AG04449 (cell line): ENCODE measurements at regions not wholly inside any gene's neighbourhood (a gene's known extent, or its start where the extent isn't known, plus 50 kb on each side); places are given as distances from the start of the nearest gene placed in this dataset.

Experiments used
- CTCF ChIA-PET: fragments of 350-600 bp; formaldehyde crosslinking; extraction: SDS; loops from one replicate; lab custom pipeline; 2021; ENCODE audit warnings: antibody characterized with exemption; lab: Yijun Ruan, JAX
- POLR2A ChIA-PET: fragments of 400-600, 350-600 bp; formaldehyde crosslinking; extraction: SDS; loops from one replicate; lab custom pipeline; 2020; ENCODE audit warnings: antibody characterized with exemption, inconsistent platforms; lab: Yijun Ruan, JAX
- DNase-seq: peaks from one replicate; pipeline ENCODE4 v3.0.0-alpha.2; 2010; ENCODE audit warnings: low read depth, low spot score
- H3K4me3 ChIP-seq: 2 replicates; pipeline ENCODE4 v1.5.1; 2011; ENCODE audit warnings: low read depth, mild to moderate bottlenecking, control low read depth, low read length
- TF ChIP-seq, protein P1 (sequence below): IDR thresholded peaks from one replicate; pipeline ENCODE4 v1.5.1; 2011; ENCODE audit warnings: mild to moderate bottlenecking, moderate library complexity, low read length, control low read depth, inconsistent platforms; ENCODE audit not compliant: insufficient read depth; ENCODE audit errors: missing control alignments

DNA sequence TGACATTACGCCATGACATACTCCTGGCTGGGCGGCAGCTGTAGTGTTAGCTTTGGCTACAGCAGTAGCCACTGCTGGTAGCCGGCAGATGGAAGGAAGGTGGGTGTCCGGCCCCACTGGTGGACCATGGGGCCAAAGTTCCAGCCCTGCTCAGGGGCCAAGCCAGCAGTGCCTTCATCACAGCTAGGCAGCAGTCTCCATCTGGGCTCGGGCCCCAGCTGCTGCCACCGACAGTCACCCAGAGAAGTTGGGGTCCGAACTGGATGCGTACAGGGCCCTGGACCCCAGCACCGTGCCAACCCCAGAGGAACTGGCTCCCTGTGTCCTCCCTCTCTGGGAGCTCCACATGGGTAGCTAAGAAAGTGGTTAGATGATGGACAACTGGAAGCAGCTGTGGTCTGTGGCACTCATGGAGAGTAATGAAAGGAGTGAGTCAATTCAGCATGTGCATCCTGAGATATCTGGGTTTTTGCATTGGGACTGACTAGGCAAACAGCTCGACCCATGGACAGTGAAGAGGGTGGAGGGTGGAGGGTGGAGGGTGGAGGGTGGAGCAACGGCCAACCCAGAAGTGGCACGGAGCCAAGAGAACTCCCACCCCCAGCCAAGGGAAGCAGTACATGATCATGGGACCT, 366.6 kb upstream of the GRIA3 start:
- DNase-seq, result no peak
- TF ChIP-seq, protein P1, sequence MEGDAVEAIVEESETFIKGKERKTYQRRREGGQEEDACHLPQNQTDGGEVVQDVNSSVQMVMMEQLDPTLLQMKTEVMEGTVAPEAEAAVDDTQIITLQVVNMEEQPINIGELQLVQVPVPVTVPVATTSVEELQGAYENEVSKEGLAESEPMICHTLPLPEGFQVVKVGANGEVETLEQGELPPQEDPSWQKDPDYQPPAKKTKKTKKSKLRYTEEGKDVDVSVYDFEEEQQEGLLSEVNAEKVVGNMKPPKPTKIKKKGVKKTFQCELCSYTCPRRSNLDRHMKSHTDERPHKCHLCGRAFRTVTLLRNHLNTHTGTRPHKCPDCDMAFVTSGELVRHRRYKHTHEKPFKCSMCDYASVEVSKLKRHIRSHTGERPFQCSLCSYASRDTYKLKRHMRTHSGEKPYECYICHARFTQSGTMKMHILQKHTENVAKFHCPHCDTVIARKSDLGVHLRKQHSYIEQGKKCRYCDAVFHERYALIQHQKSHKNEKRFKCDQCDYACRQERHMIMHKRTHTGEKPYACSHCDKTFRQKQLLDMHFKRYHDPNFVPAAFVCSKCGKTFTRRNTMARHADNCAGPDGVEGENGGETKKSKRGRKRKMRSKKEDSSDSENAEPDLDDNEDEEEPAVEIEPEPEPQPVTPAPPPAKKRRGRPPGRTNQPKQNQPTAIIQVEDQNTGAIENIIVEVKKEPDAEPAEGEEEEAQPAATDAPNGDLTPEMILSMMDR, result no peak
- H3K4me3 ChIP-seq, result no peak overlapping the region
- ChIA-PET POLR2A (no interaction called here), CTCF (no interaction called here)

DNA sequence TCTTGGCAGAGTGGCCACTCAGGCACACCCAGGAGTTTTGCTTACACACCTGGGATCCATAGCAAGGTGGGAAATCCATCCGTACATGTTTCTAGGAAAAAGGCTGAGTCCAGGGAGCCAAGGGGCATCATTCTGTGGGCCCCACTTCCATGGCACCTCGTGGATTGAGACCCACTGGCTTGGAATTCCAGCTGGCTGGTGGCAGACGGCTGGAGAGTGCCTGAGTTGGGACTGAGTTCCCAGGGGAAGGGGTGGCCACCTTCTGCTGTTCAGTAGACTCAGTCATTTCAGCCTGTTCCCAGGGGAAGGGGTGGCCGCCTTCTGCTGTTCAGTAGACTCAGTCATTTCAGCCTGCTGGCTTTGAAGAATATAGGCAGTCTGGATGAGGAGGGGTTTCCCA, 366.0 kb upstream of the GRIA3 start:
- no peak for DNase-seq
- TF ChIP-seq, protein P1, result no peak
- H3K4me3 ChIP-seq, result no peak overlapping the region
- CTCF ChIA-PET, result no interaction called here
- POLR2A ChIA-PET, result no interaction called here

DNA sequence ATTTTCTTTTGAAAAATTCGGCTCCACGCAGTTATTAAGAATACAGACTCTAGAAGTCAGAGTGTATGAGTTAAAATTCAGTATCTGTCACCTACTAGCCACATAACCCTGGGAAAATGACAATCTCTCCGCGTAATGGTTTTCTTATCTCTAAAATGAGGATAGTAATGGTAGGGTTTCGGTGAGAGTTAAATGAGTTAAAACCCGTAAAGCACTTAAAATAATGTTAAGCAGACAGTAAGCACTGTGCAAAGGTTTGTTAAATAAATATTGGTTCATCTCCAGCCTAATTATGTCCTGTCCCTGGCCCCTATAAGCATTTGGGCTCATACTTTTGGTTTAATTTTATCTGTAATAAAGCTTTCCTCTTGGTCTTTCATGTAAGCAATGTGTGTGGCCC, 350.8 kb upstream of the GRIA3 start:
- TF ChIP-seq, protein P1, result no peak
- CTCF ChIA-PET, result no interaction called here
- POLR2A ChIA-PET, result no interaction called here

DNA sequence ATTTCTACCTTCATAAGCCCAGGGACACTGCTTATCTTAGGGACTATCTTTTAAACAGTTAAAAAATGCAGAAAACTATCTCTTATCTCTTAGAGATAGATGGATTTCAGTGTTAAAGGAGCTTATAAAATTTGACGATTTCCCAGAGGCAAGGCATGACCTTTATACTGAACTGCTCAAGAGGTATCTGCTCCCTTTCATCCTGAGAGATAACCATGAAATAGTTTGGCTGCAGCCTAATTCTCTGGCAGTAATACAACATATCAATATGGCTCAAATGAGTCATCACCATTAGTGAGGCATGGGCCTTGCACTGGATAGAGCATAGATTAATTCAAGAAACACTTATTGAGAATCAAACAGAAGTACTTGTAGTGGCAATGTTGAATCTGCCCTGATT, 348.2 kb upstream of the GRIA3 start:
- TF ChIP-seq, protein P1, result no peak
- CTCF ChIA-PET, result no interaction called here
- H3K4me3 ChIP-seq, result no peak overlapping the region
- POLR2A ChIA-PET, result no interaction called here
- DNase-seq, result no peak

More for the DNA sequence above, 350.8 kb upstream of the GRIA3 start:
- DNase-seq, result no peak
- H3K4me3 ChIP-seq, result no peak overlapping the region

DNA sequence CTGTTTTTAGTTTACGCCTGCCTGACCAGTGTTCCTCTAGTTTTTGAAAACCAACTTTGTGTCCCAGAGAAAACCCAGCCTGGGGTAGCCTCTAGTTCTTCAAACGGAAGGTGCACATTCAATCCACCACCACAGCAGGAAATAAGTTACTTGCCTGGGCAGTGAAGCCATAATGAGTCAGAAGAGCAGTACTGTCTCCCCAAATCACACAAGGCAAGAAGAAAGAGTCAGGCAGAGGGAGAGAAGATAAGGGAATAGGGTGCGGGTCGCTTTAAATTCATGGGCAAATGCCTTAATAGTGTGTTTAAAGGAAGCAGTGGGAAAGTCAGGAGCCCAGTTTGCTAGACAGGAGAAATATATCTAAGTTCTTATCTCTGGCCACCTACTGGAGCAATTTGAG, 333.8 kb upstream of the GRIA3 start:
- CTCF ChIA-PET, result no interaction called here
- DNase-seq, result no peak
- POLR2A ChIA-PET, result no interaction called here
- TF ChIP-seq, protein P1, result no peak
- H3K4me3 ChIP-seq, result no peak overlapping the region

DNA sequence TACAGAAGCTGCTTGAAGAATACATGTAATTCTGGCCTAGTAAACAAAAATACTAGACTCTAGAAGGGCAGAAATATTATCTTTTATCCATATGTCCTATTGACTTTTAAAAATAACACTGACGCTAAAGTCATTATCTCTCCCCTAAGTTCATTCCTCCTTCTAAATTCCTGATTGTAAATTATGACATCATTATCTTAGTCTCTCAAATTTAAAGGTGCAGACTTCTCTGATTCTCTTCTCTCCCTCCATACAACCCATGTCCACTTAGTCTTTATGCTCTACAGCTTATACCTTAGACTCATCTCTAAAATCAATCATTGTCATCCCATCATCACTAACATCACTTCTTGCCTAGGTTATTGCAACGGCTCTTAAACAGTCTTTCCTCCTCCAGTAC, 327.9 kb upstream of the GRIA3 start:
- TF ChIP-seq, protein P1, result no peak
- no peak for DNase-seq
- POLR2A ChIA-PET, result no interaction called here

More for the DNA sequence above, 327.9 kb upstream of the GRIA3 start:
- CTCF ChIA-PET, result no interaction called here
- H3K4me3 ChIP-seq, result no peak overlapping the region
